SIG-M5 (cell line): ENCODE measurements at regions not wholly inside any gene's neighbourhood (a gene's known extent, or its start where the extent isn't known, plus 50 kb on each side); places are given as distances from the start of the nearest gene placed in this dataset.

Experiments
- DNase-seq: peaks from one replicate; lab custom pipeline; 2025; lab: John Stamatoyannopoulos, UW

DNA sequence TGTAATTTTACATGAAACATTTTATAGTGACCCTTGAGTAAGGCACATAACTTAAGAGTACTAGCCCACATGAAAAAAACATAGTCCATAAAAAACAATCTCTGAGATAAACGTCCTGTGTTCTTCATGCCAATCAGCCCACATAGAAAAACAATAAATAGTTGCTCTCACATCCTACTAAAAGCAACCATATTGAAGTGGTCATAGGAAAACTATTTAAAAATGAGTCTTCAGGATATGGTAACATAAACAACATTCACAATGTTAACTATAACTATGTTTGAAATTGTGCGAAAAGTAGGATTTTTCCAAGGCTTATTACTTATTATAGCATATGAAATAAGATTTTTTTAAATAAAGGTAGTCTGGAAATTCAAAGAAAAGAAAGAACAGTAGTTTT lies 77.1 kb upstream of the EPHA5 start:
- DNase-seq, result no peak

DNA sequence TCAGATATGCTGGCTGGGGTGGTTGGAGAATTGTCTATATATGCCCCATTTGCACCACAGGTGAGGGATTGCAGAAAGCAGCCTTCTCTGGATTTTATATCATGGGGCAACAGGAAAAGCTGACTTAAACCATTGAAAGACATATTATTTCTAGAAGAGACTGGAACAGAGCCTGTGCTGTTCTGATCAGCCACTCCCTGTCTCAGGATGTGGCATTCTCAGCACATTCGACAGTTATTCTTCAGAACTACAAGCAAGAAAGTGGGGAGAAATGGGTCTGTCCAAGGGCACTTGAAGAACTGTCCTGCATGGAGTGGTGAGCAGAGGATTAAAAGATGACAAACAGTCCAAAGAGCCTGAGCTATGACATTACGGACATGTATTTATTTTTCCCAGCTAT lies 67.8 kb upstream of the EPHA5 start:
- no peak for DNase-seq

DNA sequence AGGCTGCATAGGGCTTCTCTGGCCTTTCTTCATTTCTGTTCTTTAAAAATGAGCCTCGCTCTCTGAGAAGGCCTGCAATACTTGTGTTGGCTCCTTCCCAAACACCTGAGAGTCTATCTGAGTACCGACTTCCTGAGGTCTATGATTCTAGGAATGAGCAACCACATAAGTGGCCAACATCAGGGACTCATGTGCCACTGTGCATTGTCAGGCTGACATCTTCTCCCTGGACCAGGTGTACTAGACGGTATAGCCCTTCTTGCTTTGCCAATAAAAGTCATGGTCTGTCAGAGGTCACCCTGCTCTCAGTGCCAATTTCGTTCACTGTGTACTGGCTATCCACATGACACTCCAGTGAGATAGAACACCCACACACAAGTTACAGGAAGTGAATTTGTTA lies 67.4 kb upstream of the EPHA5 start:
- DNase-seq, result no peak

DNA sequence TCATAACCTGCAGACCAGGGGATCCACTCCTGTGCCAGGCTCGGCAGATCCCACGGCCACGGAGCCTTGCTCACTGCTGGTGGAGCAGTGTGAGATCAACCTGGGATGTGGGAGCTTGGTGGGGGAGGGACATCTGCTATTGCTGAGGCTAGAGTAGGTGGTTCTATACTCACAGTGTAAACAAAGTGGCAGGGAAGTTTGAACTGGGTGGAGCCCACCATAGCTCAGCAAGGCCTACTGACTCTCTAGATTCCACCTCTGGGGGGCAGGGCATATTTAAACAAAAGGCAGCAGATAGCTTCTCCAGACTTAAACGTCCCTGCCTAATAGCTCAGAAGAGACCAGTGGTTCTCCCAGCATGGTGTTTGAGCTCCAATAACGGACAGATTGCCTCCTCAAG lies 54.7 kb upstream of the EPHA5 start:
- DNase-seq, result no peak
